RWPE2 (cell line): ENCODE measurements at regions not wholly inside any gene's neighbourhood (a gene's known extent, or its start where the extent isn't known, plus 50 kb on each side); places are given as distances from the start of the nearest gene placed in this dataset.

ENCODE experiments used
- ATAC-seq: fragments of 200-7000 bp; cut with Tn5 transposase; 3 replicates; pipeline ENCODE4 v1.9.1; 2021; ENCODE audit warnings: low read depth
- DNase-seq: peaks from one replicate; pipeline ENCODE4 v3.0.0-alpha.2; 2020; ENCODE audit warnings: low spot score
- H3K27ac ChIP-seq: fragments of 450-650 bp; 2 replicates; pipeline ENCODE4 v1.5.1; 2017; ENCODE audit warnings: mild to moderate bottlenecking; ENCODE audit not compliant: poor library complexity, severe bottlenecking
- H3K27me3 ChIP-seq: fragments of 250-450 bp; sonication (Bioruptor Pico); 2 replicates; pipeline ENCODE4 v1.5.1; 2021; ENCODE audit warnings: mild to moderate bottlenecking, moderate library complexity; ENCODE audit not compliant: insufficient read depth, poor library complexity, severe bottlenecking
- H3K36me3 ChIP-seq: fragments of 250-450 bp; sonication (Bioruptor Pico); 2 replicates; pipeline ENCODE4 v1.5.1; 2020; ENCODE audit warnings: low read depth, mild to moderate bottlenecking, moderate library complexity
- H3K4me1 ChIP-seq: fragments of 250-450 bp; sonication (Bioruptor Pico); 2 replicates; pipeline ENCODE4 v1.5.1; 2021; ENCODE audit warnings: mild to moderate bottlenecking, moderate library complexity; ENCODE audit not compliant: insufficient read depth, poor library complexity, severe bottlenecking
- H3K4me3 ChIP-seq: fragments of 250-450 bp; sonication (Bioruptor Pico); 2 replicates; pipeline ENCODE4 v1.5.1; 2021; ENCODE audit warnings: mild to moderate bottlenecking, moderate library complexity; ENCODE audit not compliant: severe bottlenecking
- H3K9me3 ChIP-seq: fragments of 250-450 bp; sonication (Bioruptor Pico); 2 replicates; pipeline ENCODE4 v1.5.1; 2021; ENCODE audit warnings: mild to moderate bottlenecking, moderate library complexity; ENCODE audit not compliant: severe bottlenecking
- TF ChIP-seq, protein P1 (sequence below): fragments of 450-650 bp; IDR thresholded peaks from one replicate; pipeline ENCODE4 v1.5.1; 2017; ENCODE audit warnings: mild to moderate bottlenecking, moderate library complexity; ENCODE audit not compliant: poor library complexity, severe bottlenecking

GRCh38 chr18:31213641-31214040 lies 51.0 kb upstream of the DSC1 start:
- TF ChIP-seq, protein P1, sequence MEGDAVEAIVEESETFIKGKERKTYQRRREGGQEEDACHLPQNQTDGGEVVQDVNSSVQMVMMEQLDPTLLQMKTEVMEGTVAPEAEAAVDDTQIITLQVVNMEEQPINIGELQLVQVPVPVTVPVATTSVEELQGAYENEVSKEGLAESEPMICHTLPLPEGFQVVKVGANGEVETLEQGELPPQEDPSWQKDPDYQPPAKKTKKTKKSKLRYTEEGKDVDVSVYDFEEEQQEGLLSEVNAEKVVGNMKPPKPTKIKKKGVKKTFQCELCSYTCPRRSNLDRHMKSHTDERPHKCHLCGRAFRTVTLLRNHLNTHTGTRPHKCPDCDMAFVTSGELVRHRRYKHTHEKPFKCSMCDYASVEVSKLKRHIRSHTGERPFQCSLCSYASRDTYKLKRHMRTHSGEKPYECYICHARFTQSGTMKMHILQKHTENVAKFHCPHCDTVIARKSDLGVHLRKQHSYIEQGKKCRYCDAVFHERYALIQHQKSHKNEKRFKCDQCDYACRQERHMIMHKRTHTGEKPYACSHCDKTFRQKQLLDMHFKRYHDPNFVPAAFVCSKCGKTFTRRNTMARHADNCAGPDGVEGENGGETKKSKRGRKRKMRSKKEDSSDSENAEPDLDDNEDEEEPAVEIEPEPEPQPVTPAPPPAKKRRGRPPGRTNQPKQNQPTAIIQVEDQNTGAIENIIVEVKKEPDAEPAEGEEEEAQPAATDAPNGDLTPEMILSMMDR, result no peak
- Histone ChIP-seq H3K9me3 (no peaks in the 10 kb centered on the region), H3K4me1 (no peaks in the 10 kb centered on the region), H3K27me3 (no peaks in the 10 kb centered on the region), H3K27ac (no peak overlapping the region), H3K36me3 (no peaks in the 10 kb centered on the region), H3K4me3 (no peak overlapping the region)
- DNase-seq (no peak), ATAC-seq (no peak)

DNA sequence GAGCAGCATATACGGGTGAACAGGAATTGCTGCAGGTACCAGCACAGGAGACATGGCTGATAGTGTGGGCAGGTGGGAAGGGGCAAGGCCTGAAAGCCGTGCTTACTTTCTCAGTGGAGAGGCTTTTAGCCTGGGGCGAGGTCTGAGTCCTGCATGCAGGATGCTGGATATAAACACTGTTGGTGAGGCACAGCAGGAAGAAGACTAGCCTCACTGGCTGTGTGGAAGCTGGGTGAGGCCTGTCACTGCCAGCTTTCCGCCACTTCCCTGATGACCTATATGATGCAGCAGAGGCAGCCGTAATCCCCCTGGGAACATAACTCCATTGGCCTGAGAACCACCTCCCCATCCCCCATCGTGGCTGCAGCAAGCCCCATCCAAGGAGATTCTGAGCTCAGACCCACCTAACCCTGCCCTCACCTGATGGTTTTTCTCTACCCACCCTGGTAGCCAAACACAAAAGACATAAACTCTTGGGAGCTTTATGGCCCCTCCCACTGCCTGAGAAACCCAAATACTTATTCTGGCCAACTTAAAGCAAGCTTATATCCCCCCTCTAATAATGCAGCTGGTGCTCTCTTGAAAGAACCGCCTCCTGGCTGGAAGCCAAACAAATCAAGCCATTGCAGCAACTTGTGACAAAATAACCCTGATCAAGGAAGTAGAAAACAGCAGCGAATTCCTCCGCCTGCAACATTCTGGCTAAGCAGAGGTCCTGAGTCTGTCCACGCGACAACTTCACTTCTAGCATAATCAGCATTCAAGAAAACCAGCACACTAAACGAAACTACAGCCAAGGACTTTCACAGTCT lies 54.6 kb upstream of the DSC1 start:
- DNase-seq, result no peak
- H3K4me3 ChIP-seq, result no peak overlapping the region
- ATAC-seq, result no peak
- no peaks in the 10 kb centered on the region for H3K36me3 ChIP-seq
- no peaks in the 10 kb centered on the region for H3K9me3 ChIP-seq
- no peaks in the 10 kb centered on the region for H3K4me1 ChIP-seq
- no peak overlapping the region for H3K27ac ChIP-seq
- H3K27me3 ChIP-seq, result no peaks in the 10 kb centered on the region
- TF ChIP-seq, protein P1, result no peak

GRCh38 chr18:31218671-31219383 lies 56.2 kb upstream of the DSC1 start:
- Histone ChIP-seq H3K4me1 (no peaks in the 10 kb centered on the region), H3K27me3 (no peaks in the 10 kb centered on the region), H3K9me3 (no peaks in the 10 kb centered on the region), H3K4me3 (no peak overlapping the region), H3K27ac (no peak overlapping the region), H3K36me3 (no peaks in the 10 kb centered on the region)
- TF ChIP-seq, protein P1, result no peak
- no peak for ATAC-seq
- DNase-seq, result no peak

DNA sequence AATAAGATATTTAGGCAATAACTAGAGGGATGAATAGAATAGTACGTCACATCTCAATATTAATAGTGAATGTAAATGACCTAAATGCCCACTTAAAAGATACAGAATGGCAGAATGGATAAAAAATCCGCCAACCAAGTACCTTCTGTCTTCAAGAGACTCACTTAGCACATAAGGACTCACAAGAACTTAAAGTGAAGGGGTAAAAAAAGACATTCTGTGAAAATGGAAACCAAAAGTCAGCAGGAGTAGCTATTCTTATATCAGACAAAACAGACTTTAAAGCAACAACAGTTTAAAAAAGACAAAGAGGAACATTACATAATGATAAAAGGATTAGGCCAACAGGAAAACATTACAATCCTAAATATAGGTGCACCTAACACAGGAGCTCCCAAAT lies 56.7 kb upstream of the DSC1 start:
- H3K4me3 ChIP-seq, result no peak overlapping the region
- H3K4me1 ChIP-seq, result no peaks in the 10 kb centered on the region
- H3K9me3 ChIP-seq, result no peaks in the 10 kb centered on the region
- H3K27me3 ChIP-seq, result no peaks in the 10 kb centered on the region
- H3K36me3 ChIP-seq, result no peaks in the 10 kb centered on the region
- DNase-seq, result no peak
- TF ChIP-seq, protein P1, result no peak
- ATAC-seq, result no peak
- no peak overlapping the region for H3K27ac ChIP-seq

DNA sequence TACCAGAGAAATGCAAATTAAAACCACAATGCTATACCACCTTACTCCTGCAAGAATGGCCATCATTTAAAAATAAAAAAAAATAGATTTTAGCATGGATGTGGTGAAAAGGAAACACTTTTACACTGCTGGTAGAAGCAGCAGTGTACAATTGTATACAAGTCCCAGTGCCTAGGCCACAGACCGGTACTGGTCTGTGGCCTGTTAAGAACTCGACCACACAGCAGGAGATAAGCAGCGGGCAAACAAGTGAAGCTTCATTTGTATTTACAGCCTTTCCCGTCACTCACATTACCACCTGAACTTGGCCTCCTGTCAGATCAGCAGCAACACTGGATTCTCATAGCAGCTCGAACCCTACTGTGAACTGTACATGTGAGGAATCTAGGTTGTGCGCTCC lies 60.7 kb upstream of the DSC1 start:
- Histone ChIP-seq H3K4me1 (no peaks in the 10 kb centered on the region), H3K27me3 (no peaks in the 10 kb centered on the region), H3K9me3 (no peaks in the 10 kb centered on the region), H3K36me3 (no peaks in the 10 kb centered on the region), H3K27ac (no peak overlapping the region), H3K4me3 (no peak overlapping the region)
- DNase-seq, result no peak
- TF ChIP-seq, protein P1, result no peak
- ATAC-seq, result no peak
